HepG2 (cell line): ENCODE measurements at regions not wholly inside any gene's neighbourhood (a gene's known extent, or its start where the extent isn't known, plus 50 kb on each side); places are given as distances from the start of the nearest gene placed in this dataset.

ENCODE experiments used
- BHLHE40 ChIP-seq: IDR thresholded peaks from 2 replicates; pipeline ENCODE4 v1.6.1; 2011; ENCODE audit warnings: low read length, improper control_type of control experiment
- CREM ChIP-seq, 2 experiments: sonication (generic) in 1 of 2; formaldehyde crosslinking in 1 of 2; IDR thresholded peaks; 2 replicates each; pipeline versions ENCODE4 v1.4.0 to v1.6.1; 2016 to 2020; ENCODE audit warnings: antibody characterized with exemption in 1 of 2, mild to moderate bottlenecking in 1 of 2, missing genetic modification reagents in 1 of 2
- ELF1 ChIP-seq: sonication (generic); formaldehyde crosslinking; IDR thresholded peaks from 2 replicates; pipeline ENCODE4 v1.4.0; 2020; ENCODE audit warnings: missing genetic modification reagents
- HDAC1 ChIP-seq: sonication (generic); formaldehyde crosslinking; IDR thresholded peaks from 2 replicates; pipeline ENCODE4 v1.5.1; 2020; ENCODE audit warnings: mild to moderate bottlenecking, missing genetic modification reagents
- HIVEP1 ChIP-seq: sonication (generic); formaldehyde crosslinking; IDR thresholded peaks from 2 replicates; pipeline ENCODE4 v1.4.0; 2020; ENCODE audit warnings: mild to moderate bottlenecking, missing genetic modification reagents
- IKZF1 ChIP-seq: fragments of 450-650 bp; IDR thresholded peaks from 2 replicates; pipeline ENCODE4 v1.7.1; 2016
- KDM5B ChIP-seq: sonication (generic); formaldehyde crosslinking; IDR thresholded peaks from 2 replicates; pipeline ENCODE4 v1.4.0; 2020; ENCODE audit warnings: missing genetic modification reagents, mild to moderate bottlenecking, borderline replicate concordance
- KMT2A ChIP-seq: sonication (generic); formaldehyde crosslinking; IDR thresholded peaks from 2 replicates; pipeline ENCODE4 v1.4.0; 2020; ENCODE audit warnings: missing genetic modification reagents
- LBX2 ChIP-seq: sonication (generic); formaldehyde crosslinking; IDR thresholded peaks from 2 replicates; pipeline ENCODE4 v1.5.0; 2020; ENCODE audit warnings: missing genetic modification reagents, mild to moderate bottlenecking, borderline replicate concordance
- NFE2L1 ChIP-seq: sonication (generic); formaldehyde crosslinking; IDR thresholded peaks from 2 replicates; pipeline ENCODE4 v1.4.0; 2020; ENCODE audit warnings: missing genetic modification reagents, mild to moderate bottlenecking, borderline replicate concordance
- NFKBIZ ChIP-seq: IDR thresholded peaks from 2 replicates; pipeline ENCODE4 v1.6.1; 2018; ENCODE audit warnings: missing genetic modification reagents, missing compliant biosample characterization
- NFRKB ChIP-seq: fragments of 450-650 bp; IDR thresholded peaks from 2 replicates; pipeline ENCODE4 v1.6.1; 2017
- NRL ChIP-seq: sonication (generic); formaldehyde crosslinking; IDR thresholded peaks from 2 replicates; pipeline ENCODE4 v1.5.0; 2020; ENCODE audit warnings: missing genetic modification reagents, mild to moderate bottlenecking, moderate library complexity, borderline replicate concordance
- SALL2 ChIP-seq: sonication (generic); formaldehyde crosslinking; IDR thresholded peaks from 2 replicates; pipeline ENCODE4 v1.8.1; 2023; ENCODE audit warnings: mild to moderate bottlenecking, missing genetic modification reagents, inconsistent platforms
- SNAI1 ChIP-seq: sonication (generic); formaldehyde crosslinking; IDR thresholded peaks from 2 replicates; pipeline ENCODE4 v1.5.0; 2020; ENCODE audit warnings: mild to moderate bottlenecking, missing genetic modification reagents, borderline replicate concordance
- SP5 ChIP-seq: IDR thresholded peaks from 2 replicates; pipeline ENCODE4 v1.6.1; 2016; ENCODE audit warnings: low read depth, borderline replicate concordance
- ZBTB37 ChIP-seq: sonication (generic); formaldehyde crosslinking; IDR thresholded peaks from 2 replicates; pipeline ENCODE4 v1.4.0; 2020; ENCODE audit warnings: mild to moderate bottlenecking, missing genetic modification reagents
- ZFP91 ChIP-seq: sonication (generic); formaldehyde crosslinking; IDR thresholded peaks from 2 replicates; pipeline ENCODE4 v1.9.0; 2022; ENCODE audit warnings: missing genetic modification reagents, mild to moderate bottlenecking, borderline replicate concordance
- ZNF234 ChIP-seq: sonication (generic); formaldehyde crosslinking; conservative IDR thresholded peaks from 2 replicates; pipeline ENCODE4 v1.5.1; 2020; ENCODE audit warnings: mild to moderate bottlenecking, missing genetic modification reagents
- ZNF589 ChIP-seq: sonication (generic); formaldehyde crosslinking; conservative IDR thresholded peaks from 2 replicates; pipeline ENCODE4 v1.8.0; 2022; ENCODE audit warnings: mild to moderate bottlenecking, moderate library complexity, missing genetic modification reagents
- ZNF687 ChIP-seq: sonication (generic); formaldehyde crosslinking; IDR thresholded peaks from 2 replicates; pipeline ENCODE4 v1.5.1; 2020; ENCODE audit warnings: mild to moderate bottlenecking, missing genetic modification reagents, moderate library complexity
- ZNF766 ChIP-seq: sonication (generic); formaldehyde crosslinking; IDR thresholded peaks from 2 replicates; pipeline ENCODE4 v1.5.0; 2020; ENCODE audit warnings: missing genetic modification reagents, borderline replicate concordance
- ZSCAN30 ChIP-seq: sonication (generic); formaldehyde crosslinking; IDR thresholded peaks from 2 replicates; pipeline ENCODE4 v1.5.0; 2020; ENCODE audit warnings: mild to moderate bottlenecking, missing genetic modification reagents

GRCh38 chr7:115678086-115678982, 352.2 kb downstream of the TFEC start (continued):
- TF ChIP-seq ZFP91 (no peak), NFE2L1 (CRISPR knock-in tag) (no peak), ZNF589 (CRISPR knock-in tag) (no peak), KDM5B (CRISPR knock-in tag) (no peak), ELF1 (no peak), HDAC1 (peak; percentile 38; the same call in 1 of the 2 replicates), ZNF687 (CRISPR knock-in tag) (no peak), SNAI1 (CRISPR knock-in tag) (no peak), IKZF1 (no peak), SALL2 (CRISPR knock-in tag) (no peak), NFRKB (no peak), LBX2 (CRISPR knock-in tag) (no peak), NRL (CRISPR knock-in tag) (no peak), ZNF766 (no peak), ZSCAN30 (CRISPR knock-in tag) (no peak), NFKBIZ (no peak), SP5 (CRISPR knock-in tag) (no peak), KMT2A (no peak), HIVEP1 (CRISPR knock-in tag) (no peak), ZBTB37 (CRISPR knock-in tag) (no peak), ZNF234 (CRISPR knock-in tag) (no peak), BHLHE40 (peak; percentile 40; the same call in 1 of the 2 replicates), CREM (IDR thresholded peaks at IDR 0.05) (peak; percentile 40; the same call in 1 of the 2 replicates), CREM (CRISPR knock-in tag; IDR thresholded peaks at IDR 0.05) (no peak)
